SK-N-SH treated with all-trans-retinoic acid at 6 μM for 48 hours (cell line): ENCODE measurements at regions not wholly inside any gene's neighbourhood (a gene's known extent, or its start where the extent isn't known, plus 50 kb on each side); places are given as distances from the start of the nearest gene placed in this dataset.

Source experiments
- ARNTL ChIP-seq: fragments of 450-650 bp; formaldehyde crosslinking; IDR thresholded peaks from 2 replicates; pipeline ENCODE4 v1.5.0; 2020; ENCODE audit warnings: low read depth, mild to moderate bottlenecking, moderate library complexity, borderline replicate concordance
- BACH2 ChIP-seq: fragments of 250-450 bp; sonication (Bioruptor Pico); IDR thresholded peaks from 2 replicates; pipeline ENCODE4 v1.9.0; 2021; ENCODE audit warnings: mild to moderate bottlenecking, borderline replicate concordance
- CSDC2 ChIP-seq: fragments of 250-450 bp; sonication (Bioruptor Pico); IDR thresholded peaks from 2 replicates; pipeline ENCODE4 v1.5.0; 2020; ENCODE audit warnings: mild to moderate bottlenecking, moderate library complexity
- GLIS3 ChIP-seq: fragments of 250-450 bp; sonication (Bioruptor Pico); IDR thresholded peaks from 2 replicates; pipeline ENCODE4 v1.5.0; 2020; ENCODE audit warnings: mild to moderate bottlenecking, moderate library complexity
- ISL1 ChIP-seq: fragments of 250-450 bp; sonication (Bioruptor Pico); IDR thresholded peaks from 2 replicates; pipeline ENCODE4 v2.1.2; 2022; ENCODE audit warnings: mild to moderate bottlenecking, moderate library complexity
- OSR1 ChIP-seq: fragments of 250-450 bp; sonication (Bioruptor Pico); IDR thresholded peaks from 2 replicates; pipeline ENCODE4 v1.8.0; 2022; ENCODE audit warnings: moderate library complexity, mild to moderate bottlenecking, inconsistent platforms
- PPARA ChIP-seq: fragments of 250-450 bp; sonication (Bioruptor Pico); IDR thresholded peaks from 2 replicates; pipeline ENCODE4 v1.5.0; 2020; ENCODE audit warnings: mild to moderate bottlenecking, borderline replicate concordance
- RARB ChIP-seq: fragments of 250-450 bp; sonication (Bioruptor Pico); IDR thresholded peaks from 2 replicates; pipeline ENCODE4 v1.8.0; 2021; ENCODE audit warnings: mild to moderate bottlenecking, moderate library complexity
- SNAI2 ChIP-seq: fragments of 250-450 bp; sonication (Bioruptor Pico); IDR thresholded peaks from 2 replicates; pipeline ENCODE4 v1.5.0; 2020; ENCODE audit warnings: mild to moderate bottlenecking, moderate library complexity
- TCF4 ChIP-seq: fragments of 250-450 bp; sonication (Bioruptor Pico); IDR thresholded peaks from 2 replicates; pipeline ENCODE4 v1.8.0; 2021; ENCODE audit warnings: mild to moderate bottlenecking, moderate library complexity, borderline replicate concordance
- ZFP30 ChIP-seq: fragments of 450-650 bp; formaldehyde crosslinking; IDR thresholded peaks from 2 replicates; pipeline ENCODE4 v1.5.0; 2022; ENCODE audit warnings: mild to moderate bottlenecking, moderate library complexity
- ZNF565 ChIP-seq: fragments of 450-650 bp; formaldehyde crosslinking; conservative IDR thresholded peaks from 2 replicates; pipeline ENCODE4 v1.5.0; 2020; ENCODE audit warnings: low read depth, mild to moderate bottlenecking, moderate library complexity
- ZNF8 ChIP-seq: fragments of 450-650 bp; formaldehyde crosslinking; IDR thresholded peaks from 2 replicates; pipeline ENCODE4 v1.5.0; 2020; ENCODE audit warnings: mild to moderate bottlenecking, moderate library complexity
- TF ChIP-seq, protein P1 (sequence below): fragments of 250-450 bp; sonication (Bioruptor Pico); IDR thresholded peaks from 2 replicates; pipeline ENCODE4 v1.8.0; 2020; ENCODE audit warnings: mild to moderate bottlenecking, moderate library complexity, borderline replicate concordance

DNA sequence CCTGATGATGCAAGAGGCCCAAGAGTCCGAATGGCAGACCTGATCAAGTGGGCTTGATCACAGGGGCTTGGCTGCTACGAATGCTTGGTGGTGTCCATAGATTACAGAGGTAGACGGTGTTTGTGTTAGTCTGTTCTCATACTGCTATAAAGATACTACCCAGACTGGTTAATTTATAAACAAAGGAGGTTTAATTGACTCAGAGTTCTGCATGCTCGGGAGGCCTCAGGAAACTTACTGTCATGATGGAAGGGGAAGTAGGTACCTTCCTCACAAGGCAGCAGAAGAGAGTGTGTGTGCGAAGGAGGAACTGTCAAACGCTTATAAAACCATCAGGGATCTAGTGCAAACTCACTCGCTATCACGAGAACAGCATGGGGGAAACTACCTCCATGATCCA is 268.9 kb upstream of the KLF6 start:
- TF ChIP-seq ZNF8 (CRISPR knock-in tag) (no peak), ZNF565 (CRISPR knock-in tag) (no peak), OSR1 (CRISPR knock-in tag) (no peak), GLIS3 (CRISPR knock-in tag) (no peak), RARB (CRISPR knock-in tag) (no peak), SNAI2 (CRISPR knock-in tag) (no peak), TCF4 (no peak), ZFP30 (CRISPR knock-in tag) (no peak), PPARA (CRISPR knock-in tag) (no peak), ARNTL (no peak), CSDC2 (CRISPR knock-in tag) (no peak), ISL1 (no peak), BACH2 (CRISPR knock-in tag) (no peak)
- TF ChIP-seq, protein P1, sequence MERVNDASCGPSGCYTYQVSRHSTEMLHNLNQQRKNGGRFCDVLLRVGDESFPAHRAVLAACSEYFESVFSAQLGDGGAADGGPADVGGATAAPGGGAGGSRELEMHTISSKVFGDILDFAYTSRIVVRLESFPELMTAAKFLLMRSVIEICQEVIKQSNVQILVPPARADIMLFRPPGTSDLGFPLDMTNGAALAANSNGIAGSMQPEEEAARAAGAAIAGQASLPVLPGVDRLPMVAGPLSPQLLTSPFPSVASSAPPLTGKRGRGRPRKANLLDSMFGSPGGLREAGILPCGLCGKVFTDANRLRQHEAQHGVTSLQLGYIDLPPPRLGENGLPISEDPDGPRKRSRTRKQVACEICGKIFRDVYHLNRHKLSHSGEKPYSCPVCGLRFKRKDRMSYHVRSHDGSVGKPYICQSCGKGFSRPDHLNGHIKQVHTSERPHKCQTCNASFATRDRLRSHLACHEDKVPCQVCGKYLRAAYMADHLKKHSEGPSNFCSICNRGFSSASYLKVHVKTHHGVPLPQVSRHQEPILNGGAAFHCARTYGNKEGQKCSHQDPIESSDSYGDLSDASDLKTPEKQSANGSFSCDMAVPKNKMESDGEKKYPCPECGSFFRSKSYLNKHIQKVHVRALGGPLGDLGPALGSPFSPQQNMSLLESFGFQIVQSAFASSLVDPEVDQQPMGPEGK (CRISPR knock-in tag): no peak
